H9 (cell line): ENCODE measurements at regions not wholly inside any gene's neighbourhood (a gene's known extent, or its start where the extent isn't known, plus 50 kb on each side); places are given as distances from the start of the nearest gene placed in this dataset.

Experiments used
- DNase-seq: peaks from one replicate; pipeline ENCODE4 v3.0.0-alpha.2; 2017
- H2AFZ ChIP-seq: one replicate; pipeline ENCODE4 v1.6.1; 2013; ENCODE audit warnings: mild to moderate bottlenecking, low read length, control low read depth, moderate library complexity
- H2AK5ac ChIP-seq: 2 replicates; pipeline ENCODE4 v1.6.1; 2013; ENCODE audit warnings: low read length, control low read depth, mixed read lengths; ENCODE audit not compliant: insufficient read length
- H2BK120ac ChIP-seq: one replicate; pipeline ENCODE4 v1.6.1; 2013; ENCODE audit warnings: low read depth, mild to moderate bottlenecking, low read length, control low read depth, inconsistent platforms; ENCODE audit not compliant: poor library complexity, severe bottlenecking
- H2BK12ac ChIP-seq: 2 replicates; pipeline ENCODE4 v1.6.1; 2013; ENCODE audit warnings: low read length, control low read depth, mixed read lengths, low read depth; ENCODE audit not compliant: insufficient read length
- H2BK15ac ChIP-seq: 2 replicates; pipeline ENCODE4 v1.6.1; 2013; ENCODE audit warnings: low read depth, low read length, control low read depth
- H2BK20ac ChIP-seq: one replicate; pipeline ENCODE4 v1.6.1; 2013; ENCODE audit warnings: low read depth, mild to moderate bottlenecking, low read length, control low read depth, inconsistent platforms; ENCODE audit not compliant: poor library complexity, severe bottlenecking
- H2BK5ac ChIP-seq: 2 replicates; pipeline ENCODE4 v1.6.1; 2013; ENCODE audit warnings: low read length, control low read depth, mixed read lengths; ENCODE audit not compliant: insufficient read length
- H3K14ac ChIP-seq: 2 replicates; pipeline ENCODE4 v1.6.1; 2013; ENCODE audit warnings: low read length, control low read depth; ENCODE audit not compliant: insufficient read depth
- H3K18ac ChIP-seq: 2 replicates; pipeline ENCODE4 v1.6.1; 2013; ENCODE audit warnings: low read depth, mild to moderate bottlenecking, mixed read lengths, low read length, control low read depth; ENCODE audit not compliant: insufficient read length
- H3K23ac ChIP-seq: 2 replicates; pipeline ENCODE4 v1.6.1; 2013; ENCODE audit warnings: low read length, control low read depth, mixed read lengths, low read depth; ENCODE audit not compliant: insufficient read length
- H3K23me2 ChIP-seq: 2 replicates; pipeline ENCODE4 v1.6.1; 2013; ENCODE audit warnings: low read depth, mild to moderate bottlenecking, mixed read lengths, low read length, control low read depth; ENCODE audit not compliant: insufficient read length, poor library complexity, severe bottlenecking
- H3K27ac ChIP-seq: 2 replicates; pipeline ENCODE4 v1.5.1; 2013; ENCODE audit warnings: low read length, control low read depth, mixed read lengths, low read depth; ENCODE audit not compliant: insufficient read length
- H3K27me3 ChIP-seq: 2 replicates; pipeline ENCODE4 v1.6.1; 2013; ENCODE audit warnings: low read length, control low read depth, inconsistent platforms; ENCODE audit not compliant: insufficient read depth
- H3K4ac ChIP-seq: 2 replicates; pipeline ENCODE4 v1.6.1; 2013; ENCODE audit warnings: low read depth, mild to moderate bottlenecking, control low read depth, inconsistent platforms, low read length, moderate library complexity
- H3K4me1 ChIP-seq: 2 replicates; pipeline ENCODE4 v1.6.1; 2013; ENCODE audit warnings: low read length, control low read depth, inconsistent platforms; ENCODE audit not compliant: insufficient read depth
- H3K4me2 ChIP-seq: 2 replicates; pipeline ENCODE4 v1.6.1; 2013; ENCODE audit warnings: low read length, control low read depth, mixed read lengths; ENCODE audit not compliant: insufficient read length, insufficient read depth
- H3K56ac ChIP-seq: 2 replicates; pipeline ENCODE4 v1.6.1; 2013; ENCODE audit warnings: low read depth, mild to moderate bottlenecking, mixed read lengths, low read length, control low read depth; ENCODE audit not compliant: insufficient read length
- H3K79me1 ChIP-seq: 2 replicates; pipeline ENCODE4 v1.6.1; 2013; ENCODE audit warnings: low read depth, mild to moderate bottlenecking, moderate library complexity, low read length, control low read depth, inconsistent platforms; ENCODE audit not compliant: insufficient read depth, poor library complexity, severe bottlenecking
- H3K79me2 ChIP-seq: 2 replicates; pipeline ENCODE4 v1.6.1; 2013; ENCODE audit warnings: low read length, control low read depth, inconsistent platforms; ENCODE audit not compliant: insufficient read depth
- H3K9ac ChIP-seq: 2 replicates; pipeline ENCODE4 v1.6.1; 2013; ENCODE audit warnings: low read length, control low read depth, mixed read lengths; ENCODE audit not compliant: insufficient read length; ENCODE audit errors: extremely low read depth
- H3K9me3 ChIP-seq: one replicate; pipeline ENCODE4 v1.6.1; 2013; ENCODE audit warnings: low read depth, low read length, inconsistent platforms; ENCODE audit not compliant: control insufficient read depth
- H3T11ph ChIP-seq: one replicate; pipeline ENCODE4 v1.6.1; 2013; ENCODE audit warnings: mild to moderate bottlenecking, low read length, control low read depth, inconsistent platforms
- H4K20me1 ChIP-seq: one replicate; pipeline ENCODE4 v1.6.1; 2013; ENCODE audit not compliant: control insufficient read depth, insufficient read length, insufficient read depth
- H4K5ac ChIP-seq: 2 replicates; pipeline ENCODE4 v1.6.1; 2013; ENCODE audit warnings: low read depth, mild to moderate bottlenecking, mixed read lengths, low read length, control low read depth; ENCODE audit not compliant: insufficient read length
- H4K8ac ChIP-seq: replicated peaks from 2 replicates; pipeline ENCODE4 v1.6.1; 2013; ENCODE audit warnings: low read length, control low read depth, mixed read lengths, low read depth; ENCODE audit not compliant: insufficient read length
- H4K91ac ChIP-seq: 2 replicates; pipeline ENCODE4 v1.6.1; 2013; ENCODE audit warnings: low read depth, mild to moderate bottlenecking, moderate library complexity, mixed read lengths, low read length, control low read depth; ENCODE audit not compliant: insufficient read length
- H3K27ac Mint-ChIP-seq, 3 experiments: 2 replicates in 2 of 3; 3 replicates in 1 of 3; pipeline ENCODE4 v1.8.0; 2020 to 2021; ENCODE audit warnings: mixed read lengths in 3 of 3, mild to moderate bottlenecking in 1 of 3, moderate library complexity in 1 of 3
- H3K27me3 Mint-ChIP-seq: 2 replicates; pipeline ENCODE4 v1.8.0; 2021; ENCODE audit warnings: low read depth, mild to moderate bottlenecking, moderate library complexity, mixed read lengths
- H3K36me3 Mint-ChIP-seq, 3 experiments: 2 replicates in 2 of 3; 3 replicates in 1 of 3; pipeline ENCODE4 v1.8.0; 2020 to 2021; ENCODE audit warnings: low read depth in 3 of 3, mixed read lengths in 3 of 3; ENCODE audit not compliant: insufficient read depth in 1 of 3
- H3K4me1 Mint-ChIP-seq, 2 experiments: 2 replicates each; pipeline ENCODE4 v1.8.0; 2020; ENCODE audit warnings: mixed read lengths in 2 of 2
- H3K4me3 Mint-ChIP-seq, 2 experiments: 2 replicates in 1 of 2; 3 replicates in 1 of 2; pipeline ENCODE4 v1.8.0; 2020 to 2021; ENCODE audit warnings: mild to moderate bottlenecking in 2 of 2, mixed read lengths in 2 of 2, moderate library complexity in 1 of 2
- H3K9me3 Mint-ChIP-seq, 2 experiments: 2 replicates in 1 of 2; 3 replicates in 1 of 2; pipeline ENCODE4 v1.8.0; 2020; ENCODE audit warnings: mild to moderate bottlenecking in 2 of 2, mixed read lengths in 2 of 2, moderate library complexity in 1 of 2
- WGBS: extraction: QIAGEN DNeasy Blood & Tissue Kit; methylation state at CpG from one replicate; pipeline ENCODE4 v1.1.7; 2013; ENCODE audit warnings: missing lambda C conversion rate, low lambda C conversion rate, mixed read lengths; ENCODE audit not compliant: insufficient read length; ENCODE audit errors: extremely low coverage; 5-methylcytosine and 5-hydroxymethylcytosine counted together
- TF ChIP-seq, protein P1 (sequence below): fragments of 200-600 bp; sonication (generic); conservative IDR thresholded peaks from 3 replicates; pipeline ENCODE4 v1.8.0; 2021; ENCODE audit warnings: antibody characterized with exemption, mild to moderate bottlenecking

DNA sequence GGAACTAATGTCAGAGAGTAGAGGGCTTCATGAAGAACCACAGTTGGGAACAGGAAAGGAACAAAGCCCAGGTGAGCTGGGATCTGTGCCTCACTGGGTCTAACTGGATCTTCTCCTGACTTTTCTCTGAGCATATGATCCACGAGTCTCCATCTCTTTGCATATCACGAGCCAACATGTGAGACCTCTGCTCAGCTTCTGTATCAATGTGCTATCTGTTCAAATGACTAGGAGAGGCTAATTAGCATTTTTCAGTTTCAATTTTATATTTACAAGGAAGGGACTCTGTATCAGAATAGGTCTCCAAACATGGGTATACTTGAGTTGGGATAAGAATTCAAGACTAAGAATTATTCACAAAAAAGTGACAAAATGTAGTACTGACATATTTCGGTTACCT lies 73.8 kb upstream of the SGCD start:
- no peak overlapping the region for H4K5ac ChIP-seq
- H3K79me1 ChIP-seq, result no peaks in the 10 kb centered on the region
- Mint-ChIP-seq H3K36me3 (no peaks in the 10 kb centered on the region), H3K27me3 (no peaks in the 10 kb centered on the region), H3K27ac (no peak overlapping the region), H3K4me3 (no peak overlapping the region), H3K9me3 (no peaks in the 10 kb centered on the region; a peak in 1 of 5 replicates), H3K4me1 (no peaks in the 10 kb centered on the region)
- no peak overlapping the region for H3K4me2 ChIP-seq
- no peak overlapping the region for H3K56ac ChIP-seq
- H3K27ac ChIP-seq, result no peak overlapping the region
- no peak overlapping the region for H3K23ac ChIP-seq
- no peaks in the 10 kb centered on the region for H3K79me2 ChIP-seq
- DNase-seq, result no peak
- H3K4me1 ChIP-seq, result no peaks in the 10 kb centered on the region
- no peak overlapping the region for H3K9ac ChIP-seq
- no peaks in the 10 kb centered on the region for H3K9me3 ChIP-seq
- H4K91ac ChIP-seq, result no peak overlapping the region
- no peaks in the 10 kb centered on the region for H4K20me1 ChIP-seq
- no peak overlapping the region for H3K14ac ChIP-seq
- H3K4ac ChIP-seq, result no peak overlapping the region
- H2AK5ac ChIP-seq, result no peak overlapping the region
- H3K27me3 ChIP-seq, result no peaks in the 10 kb centered on the region
- H2BK120ac ChIP-seq, result no peak overlapping the region
- H2BK5ac ChIP-seq, result no peak overlapping the region
- H3K23me2 ChIP-seq, result no peaks in the 10 kb centered on the region
- no peak overlapping the region for H4K8ac ChIP-seq
- H3K18ac ChIP-seq, result no peak overlapping the region
- WGBS, result no CpG with 5 or more reads among the region's 3 CpGs
- TF ChIP-seq, protein P1, sequence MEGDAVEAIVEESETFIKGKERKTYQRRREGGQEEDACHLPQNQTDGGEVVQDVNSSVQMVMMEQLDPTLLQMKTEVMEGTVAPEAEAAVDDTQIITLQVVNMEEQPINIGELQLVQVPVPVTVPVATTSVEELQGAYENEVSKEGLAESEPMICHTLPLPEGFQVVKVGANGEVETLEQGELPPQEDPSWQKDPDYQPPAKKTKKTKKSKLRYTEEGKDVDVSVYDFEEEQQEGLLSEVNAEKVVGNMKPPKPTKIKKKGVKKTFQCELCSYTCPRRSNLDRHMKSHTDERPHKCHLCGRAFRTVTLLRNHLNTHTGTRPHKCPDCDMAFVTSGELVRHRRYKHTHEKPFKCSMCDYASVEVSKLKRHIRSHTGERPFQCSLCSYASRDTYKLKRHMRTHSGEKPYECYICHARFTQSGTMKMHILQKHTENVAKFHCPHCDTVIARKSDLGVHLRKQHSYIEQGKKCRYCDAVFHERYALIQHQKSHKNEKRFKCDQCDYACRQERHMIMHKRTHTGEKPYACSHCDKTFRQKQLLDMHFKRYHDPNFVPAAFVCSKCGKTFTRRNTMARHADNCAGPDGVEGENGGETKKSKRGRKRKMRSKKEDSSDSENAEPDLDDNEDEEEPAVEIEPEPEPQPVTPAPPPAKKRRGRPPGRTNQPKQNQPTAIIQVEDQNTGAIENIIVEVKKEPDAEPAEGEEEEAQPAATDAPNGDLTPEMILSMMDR, result no peak
- no peak overlapping the region for H2BK15ac ChIP-seq
- H2AFZ ChIP-seq, result no peak overlapping the region
- H2BK20ac ChIP-seq, result no peak overlapping the region
- H3T11ph ChIP-seq, result no peak overlapping the region
- no peak overlapping the region for H2BK12ac ChIP-seq
